Spleen (tissue), 11 donors: ENCODE measurements at regions not wholly inside any gene's neighbourhood (a gene's known extent, or its start where the extent isn't known, plus 50 kb on each side); places are given as distances from the start of the nearest gene placed in this dataset.

ENCODE experiments used
- DNase-seq: peaks from one replicate; pipeline ENCODE4 v3.0.0-alpha.2; 2020
- H3K27ac ChIP-seq, 8 donors: fragments of 200-600 bp; sonication (generic) in 7 of 8; 1 replicate in 4 of 8; 2 replicates in 4 of 8; pipeline versions ENCODE4 v1.5.0 to v1.8.0; 2016 to 2021; ENCODE audit warnings: inconsistent platforms in 4 of 8, mild to moderate bottlenecking in 4 of 8, moderate library complexity in 1 of 8
- H3K27me3 ChIP-seq, 7 donors: fragments of 200-600 bp; sonication (generic) in 6 of 7; replicated peaks in 1 of 7; 1 replicate in 4 of 7; 2 replicates in 3 of 7; pipeline versions ENCODE4 v1.5.0 to v1.8.0; 2016 to 2021; ENCODE audit warnings: inconsistent platforms in 3 of 7, mild to moderate bottlenecking in 1 of 7
- H3K36me3 ChIP-seq, 6 donors: fragments of 200-600 bp; sonication (generic) in 5 of 6; 1 replicate in 4 of 6; 2 replicates in 2 of 6; pipeline versions ENCODE4 v1.5.0 to v1.8.0; 2016 to 2021; ENCODE audit warnings: inconsistent platforms in 2 of 6
- H3K4me1 ChIP-seq, 6 donors: fragments of 200-600 bp; sonication (generic) in 5 of 6; 1 replicate in 3 of 6; 2 replicates in 3 of 6; pipeline versions ENCODE4 v1.5.0 to v1.8.0; 2016 to 2021; ENCODE audit warnings: inconsistent platforms in 3 of 6
- H3K4me3 ChIP-seq, 8 donors: fragments of 200-600 bp; sonication (generic) in 7 of 8; 1 replicate in 4 of 8; 2 replicates in 4 of 8; pipeline versions ENCODE4 v1.5.0 to v1.8.0; 2016 to 2021; ENCODE audit warnings: inconsistent platforms in 4 of 8, mild to moderate bottlenecking in 4 of 8, moderate library complexity in 2 of 8
- H3K9me3 ChIP-seq, 8 donors: fragments of 200-600 bp; sonication (generic) in 7 of 8; 1 replicate in 4 of 8; 2 replicates in 4 of 8; pipeline versions ENCODE4 v1.5.0 to v1.8.0; 2016 to 2021; ENCODE audit warnings: inconsistent platforms in 4 of 8
- CTCF ChIP-seq, 11 experiments: fragments of 200-600 bp in 7 of 11; fragments of 450-650 bp in 4 of 11; sonication (generic) in 4 of 11; IDR thresholded peaks in 8 of 11; conservative IDR thresholded peaks in 3 of 11; 1 replicate in 7 of 11; 2 replicates in 4 of 11; pipeline versions ENCODE4 v1.4.0 to v1.8.0; 2016 to 2021; ENCODE audit warnings: antibody characterized with exemption in 11 of 11, inconsistent platforms in 4 of 11, mild to moderate bottlenecking in 1 of 11
- POLR2A ChIP-seq, 3 donors: fragments of 450-650 bp; IDR thresholded peaks; one replicate each; pipeline ENCODE4 v1.5.1; 2017; ENCODE audit warnings: antibody characterized with exemption in 3 of 3, mild to moderate bottlenecking in 1 of 3
- POLR2AphosphoS5 ChIP-seq, 3 donors: sonication (generic); formaldehyde crosslinking; IDR thresholded peaks; one replicate each; pipeline ENCODE4 v1.5.1; 2017; ENCODE audit warnings: antibody characterized with exemption in 3 of 3
- WGBS, 5 donors: extraction: QIAGEN DNeasy Blood & Tissue Kit in 3 of 5; methylation state at CpG; one replicate each; pipeline versions ENCODE4 v1.1.5 to v1.1.7; 2013 to 2018; 5-methylcytosine and 5-hydroxymethylcytosine counted together
- intact Hi-C: fragments of 100-400 bp; cut with DNase I; formaldehyde crosslinking; loops from one replicate; pipeline ENCODE4 v1.15.0; 2023; ENCODE audit warnings: low total_unique reads
- donor health status: healthy with polysubstance abuse.
- donor health status: DM: no; HTN: no; CAD: no; lungs with moderate emphysema.
- donor health status: DM: no; HTN: no; CAD: no.
- donor health status: Bipolar disorder and iron deficiency.
- donor health status: healthy.
- donor health status: DM: no; HTN: no; CAD: no.
- donor health status: DM: yes; HTN: yes; CAD: no.

GRCh38 chr11:25991476-25991875 lies 340.5 kb upstream of the ANO3 start:
- Histone ChIP-seq H3K27me3 (no peaks in the 10 kb centered on the region), H3K36me3 (no peaks in the 10 kb centered on the region), H3K9me3 (no peaks in the 10 kb centered on the region), H3K4me3 (no peak overlapping the region), H3K4me1 (no peaks in the 10 kb centered on the region), H3K27ac (no peak overlapping the region)
- intact Hi-C loops = no loop called here
- DNase-seq = no peak
- 57 to 79% (median 67%) methylated on average over 2 of the region's 2 CpGs for whole genome bisulfite sequencing, 5 donors
- TF ChIP-seq POLR2A (IDR thresholded peaks at IDR 0.05) (no peak), CTCF (IDR thresholded peaks at IDR 0.05 in 8 of 11, conservative IDR thresholded peaks at IDR 0.05 in 3 of 11) (no peak), POLR2AphosphoS5 (IDR thresholded peaks at IDR 0.05) (no peak)

- Histone ChIP-seq H3K4me3 (no peak overlapping the region), H3K27ac (no peak overlapping the region), H3K36me3 (no peaks in the 10 kb centered on the region), H3K9me3 (no peaks in the 10 kb centered on the region), H3K27me3 (no peaks in the 10 kb centered on the region), H3K4me1 (no peaks in the 10 kb centered on the region)
- 56 to 77% (median 70%) methylated on average over 3 of the region's 3 CpGs for WGBS, 5 donors
- intact Hi-C loops = no loop called here
- DNase-seq = no peak
- TF ChIP-seq CTCF (IDR thresholded peaks at IDR 0.05 in 8 of 11, conservative IDR thresholded peaks at IDR 0.05 in 3 of 11) (no peak), POLR2A (IDR thresholded peaks at IDR 0.05) (no peak), POLR2AphosphoS5 (IDR thresholded peaks at IDR 0.05) (no peak)
These were observed 339.6 kb upstream of the ANO3 start for GRCh38 chr11:25992294-25992693.

GRCh38 chr11:25993016-25993415 lies 338.9 kb upstream of the ANO3 start:
- Histone ChIP-seq H3K4me1 (no peaks in the 10 kb centered on the region), H3K27ac (no peak overlapping the region), H3K4me3 (no peak overlapping the region), H3K9me3 (no peaks in the 10 kb centered on the region), H3K27me3 (no peaks in the 10 kb centered on the region), H3K36me3 (no peaks in the 10 kb centered on the region)
- intact Hi-C loops = no loop called here
- 88 to 97% (median 92%) methylated on average over 2 of the region's 2 CpGs for WGBS, 5 donors
- TF ChIP-seq CTCF (IDR thresholded peaks at IDR 0.05 in 8 of 11, conservative IDR thresholded peaks at IDR 0.05 in 3 of 11) (no peak), POLR2AphosphoS5 (IDR thresholded peaks at IDR 0.05) (no peak), POLR2A (IDR thresholded peaks at IDR 0.05) (no peak)
- DNase-seq = no peak

- TF ChIP-seq POLR2AphosphoS5 (IDR thresholded peaks at IDR 0.05) (no peak), CTCF (IDR thresholded peaks at IDR 0.05 in 8 of 11, conservative IDR thresholded peaks at IDR 0.05 in 3 of 11) (no peak), POLR2A (IDR thresholded peaks at IDR 0.05) (no peak)
- intact Hi-C loops = no loop called here
- Histone ChIP-seq H3K27me3 (no peaks in the 10 kb centered on the region), H3K4me1 (no peaks in the 10 kb centered on the region), H3K36me3 (no peaks in the 10 kb centered on the region), H3K27ac (no peak overlapping the region), H3K9me3 (peaks cover 0 to 3% (median 0%) of the 10 kb centered on the region in 8 donors), H3K4me3 (no peak overlapping the region)
- DNase-seq = no peak
- WGBS, 5 donors = 72 to 95% (median 82%) methylated on average over 1 of the region's 1 CpG
These were observed 320.5 kb upstream of the ANO3 start for GRCh38 chr11:26011474-26011873.
